ENCODE measurements at regions not wholly inside any gene's neighbourhood (a gene's known extent, or its start where the extent isn't known, plus 50 kb on each side); places are given as distances from the start of the nearest gene placed in this dataset.

DNA sequence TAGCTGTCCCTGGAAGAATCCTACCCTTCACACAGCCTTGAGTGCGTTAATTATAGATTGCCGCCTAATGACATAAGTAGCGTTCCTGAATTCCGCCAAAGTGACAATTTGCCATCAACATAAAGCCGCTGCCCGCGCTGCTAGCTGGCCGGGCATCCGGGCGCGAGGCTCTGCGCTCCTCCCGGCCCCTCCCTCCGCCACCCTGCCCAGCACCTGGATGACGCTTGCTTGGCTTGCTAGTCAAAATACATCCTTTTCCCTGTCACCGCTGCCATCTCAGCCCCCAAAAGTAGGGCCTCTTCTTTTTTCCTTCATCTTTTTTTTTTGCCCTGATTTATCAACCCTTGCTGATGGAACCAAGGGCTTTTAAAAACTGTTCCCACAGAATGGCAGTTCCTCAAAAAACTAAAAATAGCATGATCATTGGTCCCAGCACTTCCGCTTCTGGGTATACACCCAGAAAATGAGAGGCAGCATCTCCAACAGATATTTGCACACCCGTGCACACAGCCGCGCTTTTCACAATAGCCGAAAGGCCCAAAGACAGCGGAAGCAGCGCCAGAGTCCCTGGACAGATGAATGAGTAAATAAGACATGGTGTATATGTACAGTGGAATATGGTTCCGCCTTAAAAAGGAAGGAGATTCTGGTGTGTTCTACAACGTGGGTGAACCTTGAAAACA lies 235.2 kb downstream of the BCL11B start:
- TF ChIP-seq, protein P1, sequence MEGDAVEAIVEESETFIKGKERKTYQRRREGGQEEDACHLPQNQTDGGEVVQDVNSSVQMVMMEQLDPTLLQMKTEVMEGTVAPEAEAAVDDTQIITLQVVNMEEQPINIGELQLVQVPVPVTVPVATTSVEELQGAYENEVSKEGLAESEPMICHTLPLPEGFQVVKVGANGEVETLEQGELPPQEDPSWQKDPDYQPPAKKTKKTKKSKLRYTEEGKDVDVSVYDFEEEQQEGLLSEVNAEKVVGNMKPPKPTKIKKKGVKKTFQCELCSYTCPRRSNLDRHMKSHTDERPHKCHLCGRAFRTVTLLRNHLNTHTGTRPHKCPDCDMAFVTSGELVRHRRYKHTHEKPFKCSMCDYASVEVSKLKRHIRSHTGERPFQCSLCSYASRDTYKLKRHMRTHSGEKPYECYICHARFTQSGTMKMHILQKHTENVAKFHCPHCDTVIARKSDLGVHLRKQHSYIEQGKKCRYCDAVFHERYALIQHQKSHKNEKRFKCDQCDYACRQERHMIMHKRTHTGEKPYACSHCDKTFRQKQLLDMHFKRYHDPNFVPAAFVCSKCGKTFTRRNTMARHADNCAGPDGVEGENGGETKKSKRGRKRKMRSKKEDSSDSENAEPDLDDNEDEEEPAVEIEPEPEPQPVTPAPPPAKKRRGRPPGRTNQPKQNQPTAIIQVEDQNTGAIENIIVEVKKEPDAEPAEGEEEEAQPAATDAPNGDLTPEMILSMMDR (IDR thresholded peaks at IDR 0.05), result no peak
- TF ChIP-seq POLR2A (IDR thresholded peaks at IDR 0.05; ENCODE audit: low read depth), result no peak
